SKM-1 treated with dmso at 0.1 percent for 144 hours (cell line): ENCODE measurements at regions not wholly inside any gene's neighbourhood (a gene's known extent, or its start where the extent isn't known, plus 50 kb on each side); places are given as distances from the start of the nearest gene placed in this dataset.

Experiments used
- DNase-seq: peaks from one replicate; lab custom pipeline; 2025; ENCODE audit not compliant: unreplicated experiment; lab: John Stamatoyannopoulos, UW

- DNase-seq: no peak
Observed at GRCh38 chr6:159487636-159488035, 205.4 kb downstream of the SOD2 start.

GRCh38 chr6:159483259-159483658, 209.8 kb downstream of the SOD2 start:
- DNase-seq: no peak

- no peak for DNase-seq
Observed at GRCh38 chr6:159481897-159482296, 211.1 kb downstream of the SOD2 start.

- no peak for DNase-seq
Observed at GRCh38 chr6:159480471-159480870, 212.6 kb downstream of the SOD2 start.

- no peak for DNase-seq
Observed at GRCh38 chr6:159479146-159479545, 213.9 kb downstream of the SOD2 start.

GRCh38 chr6:159473475-159474263, 219.4 kb downstream of the SOD2 start:
- no peak for DNase-seq

GRCh38 chr6:159470397-159470796, 222.6 kb downstream of the SOD2 start:
- no peak for DNase-seq

- no peak for DNase-seq
Observed at GRCh38 chr6:159469443-159469842, 223.6 kb downstream of the SOD2 start.

GRCh38 chr6:159468994-159469393, 224.0 kb downstream of the SOD2 start:
- no peak for DNase-seq

GRCh38 chr6:159467473-159468041, 225.5 kb downstream of the SOD2 start:
- no peak for DNase-seq

GRCh38 chr6:159466926-159467325, 226.1 kb downstream of the SOD2 start:
- DNase-seq: no peak

- no peak for DNase-seq
Observed at GRCh38 chr6:159464816-159465215, 228.2 kb downstream of the SOD2 start.

- DNase-seq: no peak
Observed at GRCh38 chr6:159463119-159463829, 229.8 kb downstream of the SOD2 start.

- DNase-seq: no peak
Observed at GRCh38 chr6:159462431-159462830, 230.6 kb downstream of the SOD2 start.

GRCh38 chr6:159461998-159462397, 231.0 kb downstream of the SOD2 start:
- DNase-seq: no peak

GRCh38 chr6:159461266-159461665, 231.8 kb downstream of the SOD2 start:
- DNase-seq: no peak

GRCh38 chr6:159460476-159460875, 232.6 kb downstream of the SOD2 start:
- DNase-seq: no peak

- DNase-seq: no peak
Observed at GRCh38 chr6:159456349-159456748, 236.7 kb downstream of the SOD2 start.

GRCh38 chr6:159455700-159456274, 237.3 kb downstream of the SOD2 start:
- DNase-seq: no peak

GRCh38 chr6:159450815-159451465, 242.1 kb downstream of the SOD2 start:
- no peak for DNase-seq

GRCh38 chr6:159446340-159446739, 246.7 kb downstream of the SOD2 start:
- no peak for DNase-seq
